HepG2 (cell line): ENCODE measurements at regions not wholly inside any gene's neighbourhood (a gene's known extent, or its start where the extent isn't known, plus 50 kb on each side); places are given as distances from the start of the nearest gene placed in this dataset.

ENCODE experiments used
- ATM ChIP-seq: fragments of 450-650 bp; IDR thresholded peaks from 2 replicates; pipeline ENCODE4 v1.7.1; 2017; ENCODE audit warnings: mild to moderate bottlenecking, borderline replicate concordance
- ZNF274 ChIP-seq: sonication (generic); formaldehyde crosslinking; IDR thresholded peaks from 2 replicates; pipeline ENCODE4 v1.5.1; 2020; ENCODE audit warnings: mild to moderate bottlenecking, missing genetic modification reagents
- TF ChIP-seq, protein P1 (sequence below): sonication (generic); formaldehyde crosslinking; IDR thresholded peaks from 2 replicates; pipeline ENCODE4 v1.5.0; 2020; ENCODE audit warnings: mild to moderate bottlenecking, missing genetic modification reagents, moderate library complexity

DNA sequence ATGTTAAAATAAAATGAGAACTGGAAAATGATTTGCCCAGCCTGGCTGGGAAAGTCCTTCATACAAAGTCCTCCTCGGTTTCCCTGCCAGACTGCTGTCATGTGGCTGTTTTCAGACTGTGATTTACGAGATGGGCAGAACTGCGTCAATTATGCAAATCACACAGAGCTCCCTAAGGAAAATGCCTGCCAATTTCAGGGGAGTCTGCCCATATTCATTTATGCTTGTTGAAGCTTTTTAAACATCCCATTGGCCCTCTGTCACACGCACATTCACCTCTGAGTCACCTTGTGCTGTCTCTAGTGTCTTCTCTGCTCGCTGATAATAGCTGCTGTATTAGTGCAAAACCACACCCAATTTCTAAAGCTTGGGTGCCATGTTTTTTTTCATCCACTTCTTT is 81.7 kb upstream of the FAM20A start:
- TF ChIP-seq ATM (no peak), ZNF274 (CRISPR knock-in tag) (no peak)
- TF ChIP-seq, protein P1, sequence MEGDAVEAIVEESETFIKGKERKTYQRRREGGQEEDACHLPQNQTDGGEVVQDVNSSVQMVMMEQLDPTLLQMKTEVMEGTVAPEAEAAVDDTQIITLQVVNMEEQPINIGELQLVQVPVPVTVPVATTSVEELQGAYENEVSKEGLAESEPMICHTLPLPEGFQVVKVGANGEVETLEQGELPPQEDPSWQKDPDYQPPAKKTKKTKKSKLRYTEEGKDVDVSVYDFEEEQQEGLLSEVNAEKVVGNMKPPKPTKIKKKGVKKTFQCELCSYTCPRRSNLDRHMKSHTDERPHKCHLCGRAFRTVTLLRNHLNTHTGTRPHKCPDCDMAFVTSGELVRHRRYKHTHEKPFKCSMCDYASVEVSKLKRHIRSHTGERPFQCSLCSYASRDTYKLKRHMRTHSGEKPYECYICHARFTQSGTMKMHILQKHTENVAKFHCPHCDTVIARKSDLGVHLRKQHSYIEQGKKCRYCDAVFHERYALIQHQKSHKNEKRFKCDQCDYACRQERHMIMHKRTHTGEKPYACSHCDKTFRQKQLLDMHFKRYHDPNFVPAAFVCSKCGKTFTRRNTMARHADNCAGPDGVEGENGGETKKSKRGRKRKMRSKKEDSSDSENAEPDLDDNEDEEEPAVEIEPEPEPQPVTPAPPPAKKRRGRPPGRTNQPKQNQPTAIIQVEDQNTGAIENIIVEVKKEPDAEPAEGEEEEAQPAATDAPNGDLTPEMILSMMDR, result no peak
